MM.1S (cell line): ENCODE measurements at regions not wholly inside any gene's neighbourhood (a gene's known extent, or its start where the extent isn't known, plus 50 kb on each side); places are given as distances from the start of the nearest gene placed in this dataset.

Experiments
- EZH2 ChIP-seq: fragments of 300-600 bp; sonication (generic); optimal IDR thresholded peaks from 2 replicates; pipeline ENCODE3; 2017; ENCODE audit warnings: low read depth, mild to moderate bottlenecking, antibody characterized with exemption, low read length, mixed read lengths
- EZH2phosphoT487 ChIP-seq: fragments of 300-600 bp; sonication (generic); IDR thresholded peaks from 2 replicates; pipeline ENCODE4 v1.6.1; 2018; ENCODE audit warnings: antibody characterized with exemption, low read length
- TF ChIP-seq, protein P1 (sequence below): fragments of 300-600 bp; sonication (generic); IDR thresholded peaks from 2 replicates; pipeline ENCODE4 v1.5.1; 2016; ENCODE audit warnings: antibody characterized with exemption, low read length, mixed read lengths

DNA sequence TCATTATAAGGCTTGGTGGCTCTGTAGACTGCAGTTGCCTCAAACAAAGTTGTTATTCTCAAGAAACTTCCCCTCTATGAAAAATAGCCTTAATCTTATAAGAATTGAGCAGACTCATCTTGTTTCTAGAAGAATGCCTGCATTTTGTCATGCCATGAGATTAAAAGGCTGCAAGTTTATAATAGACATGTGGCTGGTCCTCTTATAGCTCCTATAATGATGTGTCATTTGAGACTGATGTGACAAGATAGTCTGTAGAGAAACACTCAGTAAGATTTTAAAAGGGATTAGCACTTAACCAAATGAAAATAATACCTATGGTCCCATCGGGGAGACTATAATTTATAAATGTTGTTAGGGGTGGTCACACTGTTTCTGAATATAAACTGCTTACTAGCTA, 312.5 kb downstream of the OXSM start:
- TF ChIP-seq EZH2 (no peak), EZH2phosphoT487 (no peak)
- TF ChIP-seq, protein P1, sequence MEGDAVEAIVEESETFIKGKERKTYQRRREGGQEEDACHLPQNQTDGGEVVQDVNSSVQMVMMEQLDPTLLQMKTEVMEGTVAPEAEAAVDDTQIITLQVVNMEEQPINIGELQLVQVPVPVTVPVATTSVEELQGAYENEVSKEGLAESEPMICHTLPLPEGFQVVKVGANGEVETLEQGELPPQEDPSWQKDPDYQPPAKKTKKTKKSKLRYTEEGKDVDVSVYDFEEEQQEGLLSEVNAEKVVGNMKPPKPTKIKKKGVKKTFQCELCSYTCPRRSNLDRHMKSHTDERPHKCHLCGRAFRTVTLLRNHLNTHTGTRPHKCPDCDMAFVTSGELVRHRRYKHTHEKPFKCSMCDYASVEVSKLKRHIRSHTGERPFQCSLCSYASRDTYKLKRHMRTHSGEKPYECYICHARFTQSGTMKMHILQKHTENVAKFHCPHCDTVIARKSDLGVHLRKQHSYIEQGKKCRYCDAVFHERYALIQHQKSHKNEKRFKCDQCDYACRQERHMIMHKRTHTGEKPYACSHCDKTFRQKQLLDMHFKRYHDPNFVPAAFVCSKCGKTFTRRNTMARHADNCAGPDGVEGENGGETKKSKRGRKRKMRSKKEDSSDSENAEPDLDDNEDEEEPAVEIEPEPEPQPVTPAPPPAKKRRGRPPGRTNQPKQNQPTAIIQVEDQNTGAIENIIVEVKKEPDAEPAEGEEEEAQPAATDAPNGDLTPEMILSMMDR = no peak
